ENCODE measurements at regions not wholly inside any gene's neighbourhood (a gene's known extent, or its start where the extent isn't known, plus 50 kb on each side); places are given as distances from the start of the nearest gene placed in this dataset.
"Not testable (repeated sequence)": the region's sequence is repeated elsewhere in the genome, so short reads cannot be mapped to it uniquely, and the experiment has no call there.

- H3K9me3 Mint-ChIP-seq, result peaks cover 11% of the 10 kb centered on the region
- H3K4me1 Mint-ChIP-seq, result no peaks in the 10 kb centered on the region
- ATAC-seq (no peak), DNase-seq (ENCODE audit: low spot score in 2 of 2) (no peak)
- H3K36me3 Mint-ChIP-seq, result no peaks in the 10 kb centered on the region
- no peak overlapping the region for H3K27ac Mint-ChIP-seq
- no peak overlapping the region for H3K4me3 Mint-ChIP-seq
Observed at GRCh38 chr4:74570095-74570494, 125.2 kb downstream of the AREG start.

- Mint-ChIP-seq H3K4me3 (no peak overlapping the region), H3K27ac (no peak overlapping the region), H3K9me3 (peaks cover 4% of the 10 kb centered on the region), H3K36me3 (no peaks in the 10 kb centered on the region), H3K4me1 (no peaks in the 10 kb centered on the region)
- ATAC-seq (no peak), DNase-seq (ENCODE audit: low spot score in 2 of 2) (no peak)
Observed at GRCh38 chr4:74578329-74578728, 133.4 kb downstream of the AREG start.

- not testable (repeated sequence) for H3K36me3 Mint-ChIP-seq; H3K9me3 Mint-ChIP-seq; H3K27ac Mint-ChIP-seq; H3K4me3 Mint-ChIP-seq; H3K4me1 Mint-ChIP-seq; ATAC-seq; DNase-seq (ENCODE audit: low spot score in 2 of 2)
Observed at GRCh38 chr4:74578865-74579264, 133.9 kb downstream of the AREG start.

GRCh38 chr4:74583089-74583700 lies 138.3 kb downstream of the AREG start:
- no peak for ATAC-seq
- DNase-seq (ENCODE audit: low spot score in 2 of 2), result no peak
- Mint-ChIP-seq H3K4me1 (no peaks in the 10 kb centered on the region), H3K36me3 (no peaks in the 10 kb centered on the region), H3K4me3 (no peak overlapping the region), H3K9me3 (peaks cover 3% of the 10 kb centered on the region), H3K27ac (no peak overlapping the region)

GRCh38 chr4:74583757-74584156 lies 138.8 kb downstream of the AREG start:
- no peaks in the 10 kb centered on the region for H3K4me1 Mint-ChIP-seq
- H3K4me3 Mint-ChIP-seq, result no peak overlapping the region
- no peak overlapping the region for H3K27ac Mint-ChIP-seq
- ATAC-seq (no peak), DNase-seq (ENCODE audit: low spot score in 2 of 2) (no peak)
- no peaks in the 10 kb centered on the region for H3K36me3 Mint-ChIP-seq
- peaks cover 3% of the 10 kb centered on the region for H3K9me3 Mint-ChIP-seq

- Mint-ChIP-seq H3K36me3 (no peaks in the 10 kb centered on the region), H3K4me3 (no peak overlapping the region), H3K27ac (no peak overlapping the region), H3K4me1 (no peaks in the 10 kb centered on the region), H3K9me3 (peaks cover 3% of the 10 kb centered on the region)
- ATAC-seq (no peak), DNase-seq (ENCODE audit: low spot score in 2 of 2) (no peak)
Observed at GRCh38 chr4:74588350-74588749, 143.4 kb downstream of the AREG start.

GRCh38 chr4:74590476-74590875 lies 145.5 kb downstream of the AREG start:
- Mint-ChIP-seq H3K4me1 (no peaks in the 10 kb centered on the region), H3K4me3 (no peak overlapping the region), H3K9me3 (no peaks in the 10 kb centered on the region), H3K36me3 (no peaks in the 10 kb centered on the region), H3K27ac (no peak overlapping the region)
- no peak for DNase-seq (ENCODE audit: low spot score in 2 of 2)
- no peak for ATAC-seq

- H3K27ac Mint-ChIP-seq, result no peak overlapping the region
- ATAC-seq (no peak), DNase-seq (ENCODE audit: low spot score in 2 of 2) (no peak)
- H3K36me3 Mint-ChIP-seq, result no peaks in the 10 kb centered on the region
- no peaks in the 10 kb centered on the region for H3K4me1 Mint-ChIP-seq
- no peaks in the 10 kb centered on the region for H3K9me3 Mint-ChIP-seq
- H3K4me3 Mint-ChIP-seq, result no peak overlapping the region
Observed at GRCh38 chr4:74598611-74599325, 153.8 kb downstream of the AREG start.

GRCh38 chr4:74603186-74603585 lies 158.2 kb downstream of the AREG start:
- ATAC-seq, result no peak
- DNase-seq (ENCODE audit: low spot score in 2 of 2), result no peak

GRCh38 chr4:74608151-74608949 lies 163.4 kb downstream of the AREG start:
- H3K4me3 Mint-ChIP-seq, result no peak overlapping the region
- H3K4me1 Mint-ChIP-seq, result no peaks in the 10 kb centered on the region
- DNase-seq (ENCODE audit: low spot score in 2 of 2) (no peak), ATAC-seq (no peak)
- H3K36me3 Mint-ChIP-seq, result no peaks in the 10 kb centered on the region
- no peaks in the 10 kb centered on the region for H3K9me3 Mint-ChIP-seq
- no peak overlapping the region for H3K27ac Mint-ChIP-seq

More at GRCh38 chr4:74603186-74603585, 158.2 kb downstream of the AREG start:
- Mint-ChIP-seq H3K9me3 (no peaks in the 10 kb centered on the region), H3K27ac (no peak overlapping the region), H3K4me3 (no peak overlapping the region), H3K4me1 (no peaks in the 10 kb centered on the region), H3K36me3 (no peaks in the 10 kb centered on the region)

GRCh38 chr4:74610491-74610890 lies 165.6 kb downstream of the AREG start:
- H3K36me3 Mint-ChIP-seq, result no peaks in the 10 kb centered on the region
- DNase-seq (ENCODE audit: low spot score in 2 of 2), result no peak
- no peaks in the 10 kb centered on the region for H3K9me3 Mint-ChIP-seq

GRCh38 chr4:74612837-74613236 lies 167.9 kb downstream of the AREG start:
- Mint-ChIP-seq H3K4me1 (no peaks in the 10 kb centered on the region), H3K27ac (no peak overlapping the region), H3K4me3 (no peak overlapping the region), H3K9me3 (peaks cover 3% of the 10 kb centered on the region), H3K36me3 (no peaks in the 10 kb centered on the region)
- ATAC-seq, result no peak
- no peak for DNase-seq (ENCODE audit: low spot score in 2 of 2)

More at GRCh38 chr4:74610491-74610890, 165.6 kb downstream of the AREG start:
- H3K4me3 Mint-ChIP-seq, result no peak overlapping the region
- no peaks in the 10 kb centered on the region for H3K4me1 Mint-ChIP-seq
- no peak overlapping the region for H3K27ac Mint-ChIP-seq
- ATAC-seq, result no peak

- ATAC-seq (no peak), DNase-seq (ENCODE audit: low spot score in 2 of 2) (no peak)
- Mint-ChIP-seq H3K4me3 (no peak overlapping the region), H3K9me3 (peaks cover 3% of the 10 kb centered on the region), H3K36me3 (no peaks in the 10 kb centered on the region), H3K4me1 (no peaks in the 10 kb centered on the region), H3K27ac (no peak overlapping the region)
Observed at GRCh38 chr4:74613266-74613665, 168.3 kb downstream of the AREG start.

GRCh38 chr4:74615411-74615810 lies 170.5 kb downstream of the AREG start:
- DNase-seq (ENCODE audit: low spot score in 2 of 2), result no peak
- Mint-ChIP-seq H3K27ac (no peak overlapping the region), H3K4me3 (no peak overlapping the region), H3K4me1 (no peaks in the 10 kb centered on the region), H3K36me3 (no peaks in the 10 kb centered on the region), H3K9me3 (peaks cover 3% of the 10 kb centered on the region)
- ATAC-seq, result no peak

GRCh38 chr4:74618166-74618565 lies 173.2 kb downstream of the AREG start:
- Mint-ChIP-seq H3K4me3 (no peak overlapping the region), H3K36me3 (no peaks in the 10 kb centered on the region), H3K9me3 (peaks cover 3% of the 10 kb centered on the region), H3K27ac (no peak overlapping the region), H3K4me1 (no peaks in the 10 kb centered on the region)
- ATAC-seq (no peak), DNase-seq (ENCODE audit: low spot score in 2 of 2) (no peak)

- no peak for ATAC-seq
Observed at GRCh38 chr4:74618659-74619058, 173.7 kb downstream of the AREG start.

More at GRCh38 chr4:74618659-74619058, 173.7 kb downstream of the AREG start:
- H3K9me3 Mint-ChIP-seq, result peaks cover 3% of the 10 kb centered on the region
- no peak overlapping the region for H3K4me3 Mint-ChIP-seq
- DNase-seq (ENCODE audit: low spot score in 2 of 2), result no peak
- H3K36me3 Mint-ChIP-seq, result no peaks in the 10 kb centered on the region
- no peaks in the 10 kb centered on the region for H3K4me1 Mint-ChIP-seq
- H3K27ac Mint-ChIP-seq, result no peak overlapping the region

All from stimulated activated effector memory CD8-positive, alpha-beta T cell treated with anti-CD3 and anti-CD28 coated beads, Interleukin-12 subunit alpha, Interleukin-12 subunit beta, amount 100 ng/mL, for 72 hours (primary cell).